Fibroblast of lung (primary cell): ENCODE measurements at regions not wholly inside any gene's neighbourhood (a gene's known extent, or its start where the extent isn't known, plus 50 kb on each side); places are given as distances from the start of the nearest gene placed in this dataset.

Source experiments
- CTCF ChIP-seq, 2 donors: IDR thresholded peaks in 1 of 2; conservative IDR thresholded peaks in 1 of 2; 1 replicate in 1 of 2; 2 replicates in 1 of 2; pipeline ENCODE4 v1.5.1; 2011 to 2012; ENCODE audit warnings: low read length in 2 of 2, control low read depth in 1 of 2, inconsistent platforms in 1 of 2, low read depth in 1 of 2, mild to moderate bottlenecking in 1 of 2
- EZH2 ChIP-seq: IDR thresholded peaks from 2 replicates; pipeline ENCODE4 v1.5.1; 2012; ENCODE audit warnings: low read length, control low read depth, mild to moderate bottlenecking; ENCODE audit errors: missing control alignments

GRCh38 chr6:47405273-47405672 lies 72.3 kb upstream of the CD2AP start:
- TF ChIP-seq CTCF (conservative IDR thresholded peaks at IDR 0.05 in 1 of 2, IDR thresholded peaks at IDR 0.05 in 1 of 2; ENCODE audit: low read depth in 1 of 2, low read length in 2 of 2) (no peak), EZH2 (no peak)
